Transverse colon (tissue), 4 donors: ENCODE measurements at regions not wholly inside any gene's neighbourhood (a gene's known extent, or its start where the extent isn't known, plus 50 kb on each side); places are given as distances from the start of the nearest gene placed in this dataset.

Experiments used
- POLR2AphosphoS5 ChIP-seq, 3 donors: sonication (generic); formaldehyde crosslinking; IDR thresholded peaks; one replicate each; pipeline ENCODE4 v1.6.1; 2016; ENCODE audit warnings: antibody characterized with exemption in 3 of 3
- TF ChIP-seq, protein P1 (sequence below), 5 experiments: fragments of 200-600 bp in 3 of 5; fragments of 450-650 bp in 2 of 5; sonication (generic) in 3 of 5; IDR thresholded peaks; 1 replicate in 2 of 5; 2 replicates in 3 of 5; pipeline ENCODE4 v1.5.1; 2016 to 2017; ENCODE audit warnings: antibody characterized with exemption in 5 of 5, inconsistent platforms in 3 of 5, mild to moderate bottlenecking in 2 of 5, moderate library complexity in 1 of 5

DNA sequence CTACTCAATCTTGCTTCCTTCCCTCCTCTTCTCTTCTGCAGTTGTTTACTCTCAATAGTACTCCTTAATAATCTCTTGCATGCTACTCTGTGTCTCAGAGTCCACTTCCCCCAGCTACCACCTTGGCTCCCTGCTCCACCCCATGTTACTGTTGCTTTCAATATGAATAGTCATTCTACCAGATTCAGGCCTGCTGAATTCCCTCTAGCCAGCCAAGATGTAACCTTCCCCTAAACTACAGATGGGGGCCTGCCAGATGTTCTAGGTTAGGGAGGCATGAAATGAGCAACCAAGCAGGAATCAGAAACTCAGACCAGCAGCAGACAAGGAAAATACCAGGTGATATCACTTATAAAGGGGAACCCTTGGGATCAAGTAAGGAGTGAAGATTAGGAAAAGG is 392.1 kb upstream of the DDHD1 start:
- TF ChIP-seq, protein P1, sequence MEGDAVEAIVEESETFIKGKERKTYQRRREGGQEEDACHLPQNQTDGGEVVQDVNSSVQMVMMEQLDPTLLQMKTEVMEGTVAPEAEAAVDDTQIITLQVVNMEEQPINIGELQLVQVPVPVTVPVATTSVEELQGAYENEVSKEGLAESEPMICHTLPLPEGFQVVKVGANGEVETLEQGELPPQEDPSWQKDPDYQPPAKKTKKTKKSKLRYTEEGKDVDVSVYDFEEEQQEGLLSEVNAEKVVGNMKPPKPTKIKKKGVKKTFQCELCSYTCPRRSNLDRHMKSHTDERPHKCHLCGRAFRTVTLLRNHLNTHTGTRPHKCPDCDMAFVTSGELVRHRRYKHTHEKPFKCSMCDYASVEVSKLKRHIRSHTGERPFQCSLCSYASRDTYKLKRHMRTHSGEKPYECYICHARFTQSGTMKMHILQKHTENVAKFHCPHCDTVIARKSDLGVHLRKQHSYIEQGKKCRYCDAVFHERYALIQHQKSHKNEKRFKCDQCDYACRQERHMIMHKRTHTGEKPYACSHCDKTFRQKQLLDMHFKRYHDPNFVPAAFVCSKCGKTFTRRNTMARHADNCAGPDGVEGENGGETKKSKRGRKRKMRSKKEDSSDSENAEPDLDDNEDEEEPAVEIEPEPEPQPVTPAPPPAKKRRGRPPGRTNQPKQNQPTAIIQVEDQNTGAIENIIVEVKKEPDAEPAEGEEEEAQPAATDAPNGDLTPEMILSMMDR (IDR thresholded peaks at IDR 0.05): no peak
- TF ChIP-seq POLR2AphosphoS5 (IDR thresholded peaks at IDR 0.05): no peak
